Natural killer cell (primary cell): ENCODE measurements at regions not wholly inside any gene's neighbourhood (a gene's known extent, or its start where the extent isn't known, plus 50 kb on each side); places are given as distances from the start of the nearest gene placed in this dataset.
"Not testable (repeated sequence)": the region's sequence is repeated elsewhere in the genome, so short reads cannot be mapped to it uniquely, and the experiment has no call there.

Experiments used
- ATAC-seq, 3 donors: fragments of 150-1000 bp in 2 of 3; fragments of 200-7000 bp in 1 of 3; cut with Tn5 transposase; 1 replicate in 1 of 3; 2 replicates in 2 of 3; pipeline ENCODE4 v1.10.0; 2021; ENCODE audit warnings: mild to moderate bottlenecking in 2 of 3, moderate library complexity in 2 of 3
- DNase-seq, 2 donors: peaks; one replicate each; pipeline versions ENCODE4 v3.0.0 to v3.0.0-alpha.2; 2013 to 2021; ENCODE audit warnings: mixed read lengths in 1 of 2
- H3K27ac ChIP-seq: one replicate; pipeline ENCODE4 v1.5.1; 2013; ENCODE audit warnings: mild to moderate bottlenecking, low read length
- H3K27me3 ChIP-seq: one replicate; pipeline ENCODE4 v1.6.1; 2013; ENCODE audit warnings: low read length; ENCODE audit not compliant: control insufficient read depth, insufficient read depth
- H3K36me3 ChIP-seq: one replicate; pipeline ENCODE4 v1.6.1; 2013; ENCODE audit warnings: low read length; ENCODE audit not compliant: control insufficient read depth, insufficient read depth
- H3K4me1 ChIP-seq: one replicate; pipeline ENCODE4 v1.6.1; 2013; ENCODE audit warnings: low read length; ENCODE audit not compliant: control insufficient read depth, insufficient read depth
- H3K4me3 ChIP-seq: one replicate; pipeline ENCODE4 v1.5.1; 2013; ENCODE audit warnings: low read length
- H3K9me3 ChIP-seq: one replicate; pipeline ENCODE4 v1.6.1; 2013; ENCODE audit warnings: low read length; ENCODE audit not compliant: control insufficient read depth, insufficient read depth
- H3K27ac Mint-ChIP-seq, 2 donors: one replicate each; pipeline ENCODE4 v1.8.0; 2022; ENCODE audit warnings: mild to moderate bottlenecking in 2 of 2, mixed read lengths in 2 of 2, moderate library complexity in 1 of 2
- H3K27me3 Mint-ChIP-seq, 2 donors: one replicate each; pipeline ENCODE4 v1.8.0; 2022; ENCODE audit warnings: low read depth in 2 of 2, mixed read lengths in 2 of 2
- H3K36me3 Mint-ChIP-seq: one replicate; pipeline ENCODE4 v1.8.0; 2022; ENCODE audit warnings: mixed read lengths
- H3K4me1 Mint-ChIP-seq, 2 donors: one replicate each; pipeline ENCODE4 v1.8.0; 2022; ENCODE audit warnings: mixed read lengths in 2 of 2
- H3K4me3 Mint-ChIP-seq: one replicate; pipeline ENCODE4 v1.8.0; 2022; ENCODE audit warnings: mild to moderate bottlenecking, moderate library complexity, mixed read lengths
- H3K9me3 Mint-ChIP-seq, 2 donors: one replicate each; pipeline ENCODE4 v1.8.0; 2022; ENCODE audit warnings: mixed read lengths in 2 of 2
- CTCF ChIP-seq: fragments of 200-600 bp; IDR thresholded peaks from one replicate; pipeline ENCODE4 v1.8.0; 2022; ENCODE audit warnings: antibody characterized with exemption
- WGBS: methylation state at CpG from one replicate; pipeline ENCODE4 v1.1.7; 2013; ENCODE audit warnings: missing lambda C conversion rate; ENCODE audit not compliant: insufficient coverage; 5-methylcytosine and 5-hydroxymethylcytosine counted together
- intact Hi-C: fragments of 100-400 bp; cut with micrococcal nuclease; formaldehyde crosslinking; loops from one replicate; pipeline ENCODE4 v1.14.2; 2022

- H3K36me3 ChIP-seq = no peaks in the 10 kb centered on the region
- intact Hi-C loops = no loop called here
- H3K27me3 Mint-ChIP-seq = no peaks in the 10 kb centered on the region
- no peak for ATAC-seq
- H3K4me3 ChIP-seq = no peak overlapping the region
- no peaks in the 10 kb centered on the region for H3K9me3 Mint-ChIP-seq
- H3K36me3 Mint-ChIP-seq = no peaks in the 10 kb centered on the region
- no peak for TF ChIP-seq CTCF
- H3K27ac Mint-ChIP-seq = no peak overlapping the region
- H3K27me3 ChIP-seq = no peaks in the 10 kb centered on the region
- no peak overlapping the region for H3K27ac ChIP-seq
- peaks cover 3% of the 10 kb centered on the region for H3K9me3 ChIP-seq
- 76% methylated on average over 34 of the region's 36 CpGs for WGBS
- H3K4me1 Mint-ChIP-seq = no peaks in the 10 kb centered on the region
- no peak for DNase-seq
- H3K4me1 ChIP-seq = no peaks in the 10 kb centered on the region
- H3K4me3 Mint-ChIP-seq = no peak overlapping the region
Observed at GRCh38 chr5:3325972-3326840, 269.4 kb upstream of the IRX1 start.

GRCh38 chr5:3325201-3325971 lies 270.2 kb upstream of the IRX1 start:
- TF ChIP-seq CTCF = no peak
- intact Hi-C loops = no loop called here
- Mint-ChIP-seq H3K27me3 (no peaks in the 10 kb centered on the region), H3K4me3 (no peak overlapping the region), H3K4me1 (no peaks in the 10 kb centered on the region), H3K27ac (no peak overlapping the region), H3K9me3 (no peaks in the 10 kb centered on the region), H3K36me3 (no peaks in the 10 kb centered on the region)
- no peak for DNase-seq
- H3K27me3 ChIP-seq = no peaks in the 10 kb centered on the region
- no peak overlapping the region for H3K4me3 ChIP-seq
- no peak for ATAC-seq
- no peaks in the 10 kb centered on the region for H3K36me3 ChIP-seq
- no peaks in the 10 kb centered on the region for H3K4me1 ChIP-seq
- no peak overlapping the region for H3K27ac ChIP-seq
- WGBS = 90% methylated on average over 23 of the region's 28 CpGs
- peaks cover 3% of the 10 kb centered on the region for H3K9me3 ChIP-seq

- no peak for TF ChIP-seq CTCF
- no peak for ATAC-seq
- Mint-ChIP-seq H3K4me1 (no peaks in the 10 kb centered on the region), H3K4me3 (no peak overlapping the region), H3K9me3 (no peaks in the 10 kb centered on the region), H3K36me3 (no peaks in the 10 kb centered on the region), H3K27me3 (no peaks in the 10 kb centered on the region), H3K27ac (no peak overlapping the region)
- Histone ChIP-seq H3K4me3 (no peak overlapping the region), H3K27me3 (no peaks in the 10 kb centered on the region), H3K4me1 (no peaks in the 10 kb centered on the region), H3K9me3 (peaks cover 3% of the 10 kb centered on the region), H3K27ac (no peak overlapping the region), H3K36me3 (no peaks in the 10 kb centered on the region)
- intact Hi-C loops = no loop called here
- WGBS = 94% methylated on average over 36 of the region's 36 CpGs
- no peak for DNase-seq
Observed at GRCh38 chr5:3324421-3325101, 271.1 kb upstream of the IRX1 start.

GRCh38 chr5:3323966-3324365 lies 271.7 kb upstream of the IRX1 start:
- H3K4me3 Mint-ChIP-seq, H3K4me1 ChIP-seq, H3K4me1 Mint-ChIP-seq, H3K36me3 Mint-ChIP-seq, H3K4me3 ChIP-seq, H3K27ac ChIP-seq, H3K27ac Mint-ChIP-seq, H3K27me3 Mint-ChIP-seq, H3K36me3 ChIP-seq, intact Hi-C loops, H3K9me3 ChIP-seq, ATAC-seq, H3K27me3 ChIP-seq, DNase-seq, H3K9me3 Mint-ChIP-seq: not testable (repeated sequence)
- 95% methylated on average over 6 of the region's 6 CpGs for whole genome bisulfite sequencing
